Stimulated activated naive CD8-positive, alpha-beta T cell treated with anti-CD3 and anti-CD28 coated beads, Interleukin-15, amount 100 ng/mL, for 72 hours (primary cell): ENCODE measurements at regions not wholly inside any gene's neighbourhood (a gene's known extent, or its start where the extent isn't known, plus 50 kb on each side); places are given as distances from the start of the nearest gene placed in this dataset.
"Not testable (repeated sequence)": the region's sequence is repeated elsewhere in the genome, so short reads cannot be mapped to it uniquely, and the experiment has no call there.

ENCODE experiments used
- ATAC-seq: fragments of 150-1000 bp; cut with Tn5 transposase; 2 replicates; pipeline ENCODE4 v1.10.0; 2021; ENCODE audit warnings: mild to moderate bottlenecking, moderate library complexity
- DNase-seq, 2 donors: peaks; one replicate each; pipeline ENCODE4 v3.0.0; 2021 to 2022
- H3K27ac Mint-ChIP-seq, 2 donors: one replicate each; pipeline ENCODE4 v1.8.0; 2022; ENCODE audit warnings: mild to moderate bottlenecking in 2 of 2, mixed read lengths in 2 of 2, moderate library complexity in 2 of 2
- H3K27me3 Mint-ChIP-seq: one replicate; pipeline ENCODE4 v1.8.0; 2022; ENCODE audit warnings: mixed read lengths
- H3K4me1 Mint-ChIP-seq: one replicate; pipeline ENCODE4 v1.8.0; 2022; ENCODE audit warnings: mild to moderate bottlenecking, mixed read lengths
- H3K4me3 Mint-ChIP-seq, 2 donors: one replicate each; pipeline ENCODE4 v1.8.0; 2022; ENCODE audit warnings: mild to moderate bottlenecking in 2 of 2, mixed read lengths in 2 of 2, moderate library complexity in 1 of 2
- H3K9me3 Mint-ChIP-seq, 2 donors: one replicate each; pipeline ENCODE4 v1.8.0; 2022; ENCODE audit warnings: mixed read lengths in 2 of 2

DNA sequence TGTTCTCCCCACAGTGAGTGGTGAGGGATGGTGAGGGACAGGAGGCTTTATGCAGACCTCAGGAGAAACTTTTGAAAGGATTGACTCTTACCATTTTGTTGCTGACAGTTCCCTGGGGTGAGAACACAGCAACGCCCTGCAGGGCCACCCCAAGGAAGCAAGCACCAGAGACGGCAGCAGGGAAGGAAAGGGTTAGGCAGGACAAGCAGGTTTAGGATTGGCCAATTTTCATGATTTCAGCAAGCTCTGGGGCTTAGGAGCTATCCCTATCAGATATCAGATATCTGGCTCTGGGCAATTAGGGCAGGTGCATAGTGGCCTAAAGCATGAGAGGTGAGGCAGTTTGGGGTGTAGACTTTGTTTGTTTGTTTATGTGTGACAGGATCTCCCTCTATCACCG is 87.0 kb upstream of the LSM14A start:
- no peak overlapping the region for H3K4me3 Mint-ChIP-seq
- H3K9me3 Mint-ChIP-seq: peaks cover 7 to 10% of the 10 kb centered on the region in 2 donors
- H3K27ac Mint-ChIP-seq: no peak overlapping the region
- DNase-seq (no peak), ATAC-seq (no peak)
- H3K4me1 Mint-ChIP-seq: no peaks in the 10 kb centered on the region
- H3K27me3 Mint-ChIP-seq: peaks cover 22% of the 10 kb centered on the region

GRCh38 chr19:34088292-34088691 is 84.0 kb upstream of the LSM14A start:
- H3K27ac Mint-ChIP-seq: no peak overlapping the region
- peaks cover 7 to 10% of the 10 kb centered on the region in 2 donors for H3K9me3 Mint-ChIP-seq
- H3K4me3 Mint-ChIP-seq: no peak overlapping the region
- DNase-seq: no peak
- peaks cover 7% of the 10 kb centered on the region for H3K27me3 Mint-ChIP-seq
- no peaks in the 10 kb centered on the region for H3K4me1 Mint-ChIP-seq
- ATAC-seq: no peak

DNA sequence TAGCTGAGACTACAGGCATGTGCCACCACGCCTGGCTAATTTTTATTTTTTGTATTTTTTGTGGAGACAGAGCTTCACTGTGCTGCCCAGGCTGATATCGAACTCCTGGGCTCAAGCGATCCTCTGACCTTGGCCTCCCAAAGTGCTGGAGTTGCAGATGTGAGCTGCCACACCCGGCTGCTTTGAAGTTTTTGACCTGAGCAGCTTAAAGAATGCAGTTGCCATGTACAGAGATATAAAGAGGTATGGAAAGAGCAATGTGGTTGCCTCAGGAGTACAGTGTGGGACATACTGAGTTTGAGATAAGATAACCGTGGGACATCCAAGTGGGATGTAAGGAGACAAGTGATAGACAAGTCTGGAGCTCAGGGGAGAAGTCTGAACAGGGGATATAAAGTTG is 82.7 kb upstream of the LSM14A start:
- Mint-ChIP-seq H3K4me1 (no peaks in the 10 kb centered on the region), H3K27me3 (peaks cover 7% of the 10 kb centered on the region), H3K9me3 (peaks cover 7 to 10% of the 10 kb centered on the region in 2 donors), H3K4me3 (no peak overlapping the region), H3K27ac (no peak overlapping the region)
- DNase-seq (no peak), ATAC-seq (no peak)

DNA sequence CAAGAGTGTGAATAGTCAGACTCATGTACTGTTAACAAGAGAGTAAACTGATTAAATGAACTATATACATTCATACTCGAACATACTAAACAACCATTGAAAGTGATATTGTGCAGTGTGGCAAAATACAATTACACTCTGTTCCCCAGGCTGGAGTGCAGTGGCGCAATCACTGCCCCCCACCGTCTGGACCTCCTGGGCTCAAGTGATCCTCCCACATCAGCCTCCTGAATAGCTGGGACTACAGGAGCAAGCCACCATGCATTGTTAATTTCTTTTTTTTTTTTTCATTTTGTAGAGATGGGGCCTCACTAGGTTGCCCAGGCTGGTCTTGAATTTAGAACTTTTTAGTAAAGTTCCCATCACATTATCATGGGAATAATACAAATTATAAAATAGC is 77.3 kb upstream of the LSM14A start:
- no peak overlapping the region for H3K27ac Mint-ChIP-seq
- H3K4me1 Mint-ChIP-seq: no peaks in the 10 kb centered on the region
- H3K9me3 Mint-ChIP-seq: no peaks in the 10 kb centered on the region
- peaks cover 10% of the 10 kb centered on the region for H3K27me3 Mint-ChIP-seq
- DNase-seq (no peak), ATAC-seq (no peak)
- H3K4me3 Mint-ChIP-seq: no peak overlapping the region

- not testable (repeated sequence) for H3K27ac Mint-ChIP-seq, H3K9me3 Mint-ChIP-seq, DNase-seq, H3K4me1 Mint-ChIP-seq, H3K4me3 Mint-ChIP-seq, ATAC-seq
- peaks cover 15% of the 10 kb centered on the region for H3K27me3 Mint-ChIP-seq
These were observed 76.9 kb upstream of the LSM14A start for GRCh38 chr19:34095411-34095810.

DNA sequence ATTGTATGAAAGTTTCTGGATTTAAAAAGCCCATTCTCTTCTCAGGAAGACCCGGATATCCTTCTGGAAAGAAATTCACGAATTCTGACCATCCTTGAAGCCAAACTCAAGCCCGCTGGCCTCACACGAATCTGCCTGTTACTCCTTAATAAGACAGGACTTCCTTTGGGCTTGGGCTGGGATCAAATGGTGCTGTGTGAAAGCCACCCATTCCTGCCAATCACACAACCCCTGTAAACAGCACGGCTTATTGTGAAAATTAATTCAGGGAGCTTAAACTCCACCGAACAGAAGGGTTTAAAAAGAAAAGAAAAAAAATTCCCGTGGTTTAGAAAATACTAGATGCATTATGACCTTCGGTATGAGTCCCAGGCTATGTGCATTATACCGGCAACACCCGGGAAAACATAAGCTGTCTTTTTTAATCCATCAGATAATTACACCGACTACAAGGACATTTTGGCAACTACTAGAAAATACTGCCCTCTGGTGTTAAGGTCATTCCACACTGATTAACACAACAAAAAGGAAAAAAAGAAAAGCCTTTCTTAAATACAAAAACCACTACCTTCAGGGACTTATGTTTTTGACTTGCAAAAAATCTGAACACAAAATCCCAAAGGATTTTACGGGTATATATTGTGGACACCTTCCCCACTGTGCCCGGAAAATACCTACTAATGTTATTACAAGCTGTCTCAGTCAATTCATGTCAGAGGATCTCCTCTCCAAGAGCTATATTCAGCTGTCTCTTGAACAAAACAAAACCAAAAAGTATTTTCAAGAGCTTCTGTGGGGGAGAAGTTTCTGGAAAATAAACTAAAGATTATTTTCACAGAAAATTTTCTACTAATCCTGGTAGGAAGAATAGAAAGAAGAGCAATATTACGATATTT is 76.0 kb upstream of the LSM14A start:
- Mint-ChIP-seq H3K27me3 (peaks cover 18% of the 10 kb centered on the region), H3K27ac (no peak overlapping the region), H3K9me3 (no peaks in the 10 kb centered on the region), H3K4me3 (no peak overlapping the region), H3K4me1 (no peaks in the 10 kb centered on the region)
- ATAC-seq: no peak
- no peak for DNase-seq

DNA sequence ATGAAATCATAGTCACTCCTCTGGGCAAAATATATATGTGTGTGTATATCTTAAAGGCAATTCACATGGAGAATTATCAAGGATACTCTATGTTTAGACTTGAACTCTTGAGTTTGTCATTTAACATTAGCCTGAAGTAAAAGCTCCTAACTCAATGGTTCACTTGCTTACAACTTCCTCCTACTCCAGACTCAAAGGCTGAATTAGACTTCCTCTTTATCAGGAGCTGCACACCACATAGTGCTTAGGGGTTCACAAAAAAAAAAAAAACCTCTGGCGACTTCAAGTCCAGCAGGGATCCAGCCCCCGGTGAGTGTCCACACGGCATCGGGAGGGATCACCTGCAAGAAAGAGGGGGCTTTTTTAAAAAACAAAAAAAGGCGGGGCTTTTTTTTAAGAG is 68.2 kb upstream of the LSM14A start:
- no peak for DNase-seq
- Mint-ChIP-seq H3K27me3 (peaks cover 17% of the 10 kb centered on the region), H3K9me3 (no peaks in the 10 kb centered on the region), H3K4me3 (peak overlapping the region in 1 of 2 donors; percentile 30), H3K4me1 (no peaks in the 10 kb centered on the region), H3K27ac (no peak overlapping the region)
- no peak for ATAC-seq

GRCh38 chr19:34104557-34104956 is 67.7 kb upstream of the LSM14A start:
- no peak for DNase-seq
- H3K27me3 Mint-ChIP-seq: peaks cover 17% of the 10 kb centered on the region
- no peak overlapping the region for H3K4me3 Mint-ChIP-seq
- no peak for ATAC-seq
- H3K27ac Mint-ChIP-seq: no peak overlapping the region
- H3K4me1 Mint-ChIP-seq: no peaks in the 10 kb centered on the region
- H3K9me3 Mint-ChIP-seq: no peaks in the 10 kb centered on the region

- Mint-ChIP-seq H3K4me3 (no peak overlapping the region), H3K4me1 (no peaks in the 10 kb centered on the region), H3K27ac (no peak overlapping the region), H3K27me3 (peaks cover 7% of the 10 kb centered on the region), H3K9me3 (no peaks in the 10 kb centered on the region)
- no peak for ATAC-seq
- DNase-seq: no peak
These were observed 62.7 kb upstream of the LSM14A start for GRCh38 chr19:34109596-34109995.

- Mint-ChIP-seq H3K4me1 (peaks cover 21% of the 10 kb centered on the region), H3K4me3 (no peak overlapping the region), H3K27ac (peak overlapping the region in 1 of 2 donors; percentile 1), H3K27me3 (no peaks in the 10 kb centered on the region), H3K9me3 (no peaks in the 10 kb centered on the region)
- DNase-seq (no peak), ATAC-seq (peak; percentile 49)
These were observed 53.2 kb upstream of the LSM14A start for GRCh38 chr19:34118879-34119748.

- DNase-seq (no peak), ATAC-seq (no peak)
- Mint-ChIP-seq H3K4me1 (peaks cover 21% of the 10 kb centered on the region), H3K9me3 (no peaks in the 10 kb centered on the region), H3K4me3 (no peak overlapping the region), H3K27ac (no peak overlapping the region), H3K27me3 (no peaks in the 10 kb centered on the region)
These were observed 52.2 kb upstream of the LSM14A start for GRCh38 chr19:34120141-34120540.

DNA sequence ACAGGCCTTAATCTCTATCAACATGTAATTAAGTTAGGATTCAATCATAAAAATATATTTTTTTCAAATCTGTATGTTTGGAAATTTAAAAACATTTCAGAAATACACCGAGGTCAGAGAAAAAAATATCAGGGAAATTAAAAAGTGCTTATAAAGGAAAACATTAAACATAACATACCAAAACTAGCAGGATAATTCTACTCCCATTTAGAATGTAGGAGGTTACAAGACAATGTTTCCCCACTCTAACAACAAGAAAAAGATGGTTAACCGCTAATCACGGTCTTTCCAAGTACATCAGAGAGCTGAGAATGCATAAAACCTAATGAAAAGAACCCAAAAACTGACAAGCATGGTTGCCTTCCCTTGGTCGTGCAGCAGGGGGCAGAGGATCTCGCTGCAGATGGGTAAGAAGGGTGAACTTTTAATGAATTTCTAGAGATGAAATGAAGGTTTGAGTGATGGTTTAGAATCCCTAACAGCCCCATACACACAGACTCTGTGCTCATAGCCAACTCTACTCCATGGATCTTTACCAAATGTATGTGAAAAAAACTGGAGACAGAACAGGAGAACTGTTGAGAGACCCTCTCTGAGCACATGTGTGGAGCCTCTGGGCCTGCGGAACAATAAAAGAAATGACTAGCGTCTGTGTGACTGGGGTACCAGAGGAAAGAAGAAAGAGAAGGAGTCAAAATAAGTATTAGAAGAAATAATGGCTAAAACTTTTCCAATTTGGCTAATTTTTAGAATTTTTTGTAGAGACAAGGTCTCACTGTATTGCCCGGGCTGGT is 51.3 kb upstream of the LSM14A start:
- no peaks in the 10 kb centered on the region for H3K9me3 Mint-ChIP-seq
- ATAC-seq (peak; percentile 61), DNase-seq (peak; percentile 43 to 54)
- H3K4me1 Mint-ChIP-seq: peaks cover 21% of the 10 kb centered on the region
- H3K27ac Mint-ChIP-seq: no peak overlapping the region
- no peaks in the 10 kb centered on the region for H3K27me3 Mint-ChIP-seq
- H3K4me3 Mint-ChIP-seq: no peak overlapping the region
